GM12878 (cell line): ENCODE measurements at regions not wholly inside any gene's neighbourhood (a gene's known extent, or its start where the extent isn't known, plus 50 kb on each side); places are given as distances from the start of the nearest gene placed in this dataset.

ENCODE experiments used
- ATF7 ChIP-seq: fragments of 450-650 bp; IDR thresholded peaks from 2 replicates; pipeline ENCODE4 v1.6.1; 2016; ENCODE audit warnings: low read depth, mild to moderate bottlenecking
- CEBPB ChIP-seq, 2 experiments: fragments of 150-350 bp in 1 of 2; IDR thresholded peaks; 2 replicates each; pipeline ENCODE4 v1.6.1; 2012 to 2014; ENCODE audit warnings: low read depth in 2 of 2, low read length in 2 of 2, borderline replicate concordance in 1 of 2, inconsistent platforms in 1 of 2
- CTCF ChIP-seq, 3 experiments: IDR thresholded peaks in 2 of 3; conservative IDR thresholded peaks in 1 of 3; 2 replicates each; pipeline ENCODE4 v1.5.1; 2011; ENCODE audit warnings: low read depth in 3 of 3, low read length in 3 of 3, mild to moderate bottlenecking in 3 of 3, control low read depth in 2 of 3, moderate library complexity in 2 of 3, inconsistent platforms in 1 of 3, mixed read lengths in 1 of 3; ENCODE audit not compliant: control insufficient read depth in 2 of 3, insufficient read depth in 1 of 3; ENCODE audit errors: extremely low read depth in 1 of 3
- EGR1 ChIP-seq, 2 experiments: IDR thresholded peaks; 1 replicate in 1 of 2; 2 replicates in 1 of 2; pipeline ENCODE4 v1.6.1; 2011 to 2012; ENCODE audit warnings: low read depth in 2 of 2, low read length in 2 of 2, borderline replicate concordance in 1 of 2, mild to moderate bottlenecking in 1 of 2, moderate library complexity in 1 of 2
- IKZF1 ChIP-seq: fragments of 450-650 bp; conservative IDR thresholded peaks from 2 replicates; pipeline ENCODE4 v1.6.1; 2017; ENCODE audit warnings: antibody characterized with exemption, mild to moderate bottlenecking
- JUNB ChIP-seq: IDR thresholded peaks from 2 replicates; pipeline ENCODE4 v1.6.1; 2016; ENCODE audit warnings: antibody characterized with exemption, mild to moderate bottlenecking
- MEF2A ChIP-seq: IDR thresholded peaks from 2 replicates; pipeline ENCODE4 v1.6.1; 2011; ENCODE audit warnings: low read depth, mild to moderate bottlenecking, low read length, moderate library complexity; ENCODE audit not compliant: insufficient read depth
- POLR2AphosphoS5 ChIP-seq: IDR thresholded peaks from 2 replicates; pipeline ENCODE4 v1.6.1; 2011; ENCODE audit warnings: mild to moderate bottlenecking, low read length, inconsistent platforms
- PRDM15 ChIP-seq: fragments of 450-650 bp; formaldehyde crosslinking; IDR thresholded peaks from 2 replicates; pipeline ENCODE4 v1.4.0; 2020; ENCODE audit warnings: mild to moderate bottlenecking, moderate library complexity
- RBBP5 ChIP-seq: fragments of 200-600 bp; sonication (generic); conservative IDR thresholded peaks from 2 replicates; pipeline ENCODE4 v1.6.1; 2016
- SUPT20H ChIP-seq: IDR thresholded peaks from 2 replicates; pipeline ENCODE4 v1.6.1; 2011; ENCODE audit warnings: low read depth, mild to moderate bottlenecking, low read length, moderate library complexity, borderline replicate concordance; ENCODE audit not compliant: control insufficient read depth
- USF2 ChIP-seq: IDR thresholded peaks from 2 replicates; pipeline ENCODE4 v1.6.1; 2011; ENCODE audit warnings: low read depth, low read length, improper control_type of control experiment, borderline replicate concordance
- ZBTB40 ChIP-seq: fragments of 450-650 bp; IDR thresholded peaks from 2 replicates; pipeline ENCODE4 v1.6.1; 2016; ENCODE audit warnings: mild to moderate bottlenecking, moderate library complexity, borderline replicate concordance
- ZNF24 ChIP-seq: fragments of 450-650 bp; IDR thresholded peaks from 2 replicates; pipeline ENCODE4 v1.6.1; 2017; ENCODE audit warnings: antibody characterized with exemption, mild to moderate bottlenecking
- ZNF687 ChIP-seq: fragments of 450-650 bp; IDR thresholded peaks from 2 replicates; pipeline ENCODE4 v1.6.1; 2017; ENCODE audit warnings: mild to moderate bottlenecking, moderate library complexity

- TF ChIP-seq IKZF1 (peak; percentile 97), SUPT20H (no peak), USF2 (no peak), EGR1 (IDR thresholded peaks at IDR 0.05; ENCODE audit: borderline replicate concordance in 1 of 2, low read depth in 2 of 2, low read length in 2 of 2) (no peak), ATF7 (peak; percentile 97), POLR2AphosphoS5 (peak; percentile 91), ZNF687 (peak; percentile 94), PRDM15 (CRISPR knock-in tag) (no peak), MEF2A (peak; percentile 84), CTCF (IDR thresholded peaks at IDR 0.05 in 2 of 3, conservative IDR thresholded peaks at IDR 0.05 in 1 of 3; ENCODE audit: control insufficient read depth in 2 of 3, extremely low read depth in 1 of 3, insufficient read depth in 1 of 3, low read depth in 3 of 3, low read length in 3 of 3) (no peak), ZNF24 (peak; percentile 85), CEBPB (IDR thresholded peaks at IDR 0.05; ENCODE audit: borderline replicate concordance in 1 of 2, low read depth in 2 of 2, low read length in 2 of 2) (peak in 1 of 2 experiments; percentile 86; a peak in 1 of 4 replicates), RBBP5 (no peak), JUNB (peak; percentile 99), ZBTB40 (no peak; the same call in 1 of the 2 replicates)
Observed at GRCh38 chr6:105459049-105459448, 56.2 kb upstream of the PREP start (continued).
